ENCODE measurements at regions not wholly inside any gene's neighbourhood (a gene's known extent, or its start where the extent isn't known, plus 50 kb on each side); places are given as distances from the start of the nearest gene placed in this dataset.
"Not testable (repeated sequence)": the region's sequence is repeated elsewhere in the genome, so short reads cannot be mapped to it uniquely, and the experiment has no call there.

DNA sequence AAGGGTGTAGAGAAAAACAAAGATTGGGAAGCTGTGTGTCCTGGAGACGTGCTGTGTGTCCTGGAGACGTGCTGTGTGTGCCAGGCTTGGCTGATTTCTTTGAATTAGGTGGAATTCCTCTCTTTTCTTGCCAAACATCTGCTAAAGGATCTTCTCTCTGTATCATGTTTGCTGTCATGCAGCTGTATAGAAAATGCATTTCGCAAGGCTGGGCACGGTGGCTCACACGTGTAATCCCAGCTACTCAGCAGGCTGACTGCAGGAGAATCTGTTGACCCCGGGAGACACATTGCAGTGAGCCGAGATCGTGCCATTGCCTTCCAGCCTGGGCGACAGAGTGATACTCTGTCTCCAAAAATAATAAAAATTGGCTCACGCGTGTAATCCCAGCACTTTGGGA lies 187.0 kb downstream of the CRLF2 start:
- Histone ChIP-seq H3K4me1 (ENCODE audit: control insufficient read depth, low read depth, low read length) (no peaks in the 10 kb centered on the region), H3K9ac (ENCODE audit: low read length) (no peak overlapping the region), H3K4ac (ENCODE audit: low read depth, low read length) (no peak overlapping the region), H3K36me3 (ENCODE audit: control insufficient read depth, insufficient read depth, low read length) (no peaks in the 10 kb centered on the region), H2BK120ac (ENCODE audit: low read depth, low read length) (no peak overlapping the region), H3K27ac (ENCODE audit: low read depth, low read length) (no peak overlapping the region), H3K23ac (ENCODE audit: low read length) (no peak overlapping the region), H4K8ac (ENCODE audit: low read depth, low read length) (no peak overlapping the region), H3K27me3 (ENCODE audit: insufficient read depth, low read length, poor library complexity) (no peaks in the 10 kb centered on the region), H3K18ac (ENCODE audit: low read length) (no peak overlapping the region), H2AK5ac (ENCODE audit: low read length) (no peak overlapping the region), H2BK15ac (replicated peaks; ENCODE audit: low read depth) (no peak overlapping the region), H3K56ac (ENCODE audit: low read length) (no peak overlapping the region), H3K4me2 (ENCODE audit: low read length) (no peak overlapping the region), H3K79me1 (ENCODE audit: low read length) (no peaks in the 10 kb centered on the region), H4K5ac (ENCODE audit: low read length) (no peak overlapping the region), H3K79me2 (ENCODE audit: control insufficient read depth, insufficient read depth, low read length) (no peaks in the 10 kb centered on the region), H3K4me3 (ENCODE audit: low read length) (no peak overlapping the region), H2BK5ac (ENCODE audit: low read length) (no peak overlapping the region)
- DNase-seq = no peak
- WGBS (ENCODE audit: extremely low coverage, insufficient coverage, low lambda C conversion rate) = no CpG with 5 or more reads among the region's 11 CpGs

- H3K27me3 ChIP-seq (ENCODE audit: insufficient read depth, low read length, poor library complexity) = no peaks in the 10 kb centered on the region
- no peak overlapping the region for H3K23ac ChIP-seq (ENCODE audit: low read length)
- no peak overlapping the region for H3K4me3 ChIP-seq (ENCODE audit: low read length)
- H3K4me1 ChIP-seq (ENCODE audit: control insufficient read depth, low read depth, low read length) = no peaks in the 10 kb centered on the region
- no peak overlapping the region for H3K4me2 ChIP-seq (ENCODE audit: low read length)
- no peak overlapping the region for H4K8ac ChIP-seq (ENCODE audit: low read depth, low read length)
- no peaks in the 10 kb centered on the region for H3K36me3 ChIP-seq (ENCODE audit: control insufficient read depth, insufficient read depth, low read length)
- H3K79me2 ChIP-seq (ENCODE audit: control insufficient read depth, insufficient read depth, low read length) = no peaks in the 10 kb centered on the region
- no peak overlapping the region for H4K5ac ChIP-seq (ENCODE audit: low read length)
- H3K27ac ChIP-seq (ENCODE audit: low read depth, low read length) = no peak overlapping the region
- H3K18ac ChIP-seq (ENCODE audit: low read length) = no peak overlapping the region
- H2BK5ac ChIP-seq (ENCODE audit: low read length) = no peak overlapping the region
- no peak for DNase-seq
- H3K9ac ChIP-seq (ENCODE audit: low read length) = no peak overlapping the region
- H2AK5ac ChIP-seq (ENCODE audit: low read length) = no peak overlapping the region
- H3K56ac ChIP-seq (ENCODE audit: low read length) = no peak overlapping the region
- no CpG with 5 or more reads among the region's 12 CpGs for WGBS (ENCODE audit: extremely low coverage, insufficient coverage, low lambda C conversion rate)
- no peaks in the 10 kb centered on the region for H3K79me1 ChIP-seq (ENCODE audit: low read length)
- H2BK120ac ChIP-seq (ENCODE audit: low read depth, low read length) = no peak overlapping the region
- H2BK15ac ChIP-seq (replicated peaks; ENCODE audit: low read depth) = no peak overlapping the region
- H3K4ac ChIP-seq (ENCODE audit: low read depth, low read length) = no peak overlapping the region
These were observed 188.8 kb downstream of the CRLF2 start for GRCh38 chrX:1023676-1024075.

DNA sequence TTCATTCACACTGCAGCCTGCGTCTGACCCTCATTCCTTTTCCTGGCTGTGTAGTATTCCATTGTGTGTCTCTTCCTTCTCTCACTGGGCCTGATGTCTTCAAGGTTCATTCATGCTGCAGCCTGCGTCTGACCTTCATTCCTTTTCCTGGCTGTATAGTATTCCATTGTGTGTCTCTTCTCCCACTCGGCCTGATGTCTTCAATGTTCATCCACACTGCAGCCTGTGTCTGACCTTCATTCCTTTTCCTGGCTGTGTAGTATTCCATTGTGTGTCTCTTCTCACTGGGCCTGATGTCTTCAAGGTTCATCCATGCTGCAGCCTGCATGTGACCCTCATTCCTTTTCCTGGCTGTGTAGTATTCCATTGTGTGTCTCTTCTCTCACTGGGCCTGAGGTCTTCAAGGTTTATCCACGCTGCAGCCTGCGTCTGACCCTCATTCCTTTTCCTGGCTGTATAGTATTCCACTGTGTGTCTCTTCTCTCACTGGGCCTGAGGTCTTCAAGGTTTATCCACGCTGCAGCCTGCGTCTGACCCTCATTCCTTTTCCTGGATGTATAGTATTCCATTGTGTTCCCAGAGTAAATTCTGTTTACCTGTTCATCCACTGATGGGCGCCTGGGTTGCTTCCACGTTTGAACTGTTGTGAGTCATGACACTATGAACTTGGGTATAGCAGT lies 191.0 kb downstream of the CRLF2 start:
- H2BK15ac ChIP-seq (replicated peaks; ENCODE audit: low read depth); H3K36me3 ChIP-seq (ENCODE audit: control insufficient read depth, insufficient read depth, low read length); H3K4ac ChIP-seq (ENCODE audit: low read depth, low read length); H3K4me1 ChIP-seq (ENCODE audit: control insufficient read depth, low read depth, low read length); H3K18ac ChIP-seq (ENCODE audit: low read length); H3K79me2 ChIP-seq (ENCODE audit: control insufficient read depth, insufficient read depth, low read length); H3K27ac ChIP-seq (ENCODE audit: low read depth, low read length); H3K79me1 ChIP-seq (ENCODE audit: low read length); H2BK5ac ChIP-seq (ENCODE audit: low read length); H4K5ac ChIP-seq (ENCODE audit: low read length); H2AK5ac ChIP-seq (ENCODE audit: low read length); H4K8ac ChIP-seq (ENCODE audit: low read depth, low read length); H2BK120ac ChIP-seq (ENCODE audit: low read depth, low read length); H3K9ac ChIP-seq (ENCODE audit: low read length); H3K4me3 ChIP-seq (ENCODE audit: low read length); H3K23ac ChIP-seq (ENCODE audit: low read length); DNase-seq; H3K56ac ChIP-seq (ENCODE audit: low read length); H3K4me2 ChIP-seq (ENCODE audit: low read length); H3K27me3 ChIP-seq (ENCODE audit: insufficient read depth, low read length, poor library complexity): not testable (repeated sequence)
- WGBS (ENCODE audit: extremely low coverage, insufficient coverage, low lambda C conversion rate) = no CpG with 5 or more reads among the region's 9 CpGs

- H3K9ac ChIP-seq (ENCODE audit: low read length) = no peak overlapping the region
- no peak overlapping the region for H3K4ac ChIP-seq (ENCODE audit: low read depth, low read length)
- no peak overlapping the region for H2BK5ac ChIP-seq (ENCODE audit: low read length)
- no peak overlapping the region for H3K23ac ChIP-seq (ENCODE audit: low read length)
- H4K8ac ChIP-seq (ENCODE audit: low read depth, low read length) = no peak overlapping the region
- H2BK15ac ChIP-seq (replicated peaks; ENCODE audit: low read depth) = no peak overlapping the region
- no peaks in the 10 kb centered on the region for H3K79me1 ChIP-seq (ENCODE audit: low read length)
- H2AK5ac ChIP-seq (ENCODE audit: low read length) = no peak overlapping the region
- H3K18ac ChIP-seq (ENCODE audit: low read length) = no peak overlapping the region
- H3K36me3 ChIP-seq (ENCODE audit: control insufficient read depth, insufficient read depth, low read length) = no peaks in the 10 kb centered on the region
- H3K79me2 ChIP-seq (ENCODE audit: control insufficient read depth, insufficient read depth, low read length) = no peaks in the 10 kb centered on the region
- H3K4me1 ChIP-seq (ENCODE audit: control insufficient read depth, low read depth, low read length) = no peaks in the 10 kb centered on the region
- no peak for DNase-seq
- WGBS (ENCODE audit: extremely low coverage, insufficient coverage, low lambda C conversion rate) = no CpG with 5 or more reads among the region's 3 CpGs
- no peak overlapping the region for H4K5ac ChIP-seq (ENCODE audit: low read length)
- H2BK120ac ChIP-seq (ENCODE audit: low read depth, low read length) = no peak overlapping the region
- H3K4me3 ChIP-seq (ENCODE audit: low read length) = no peak overlapping the region
- no peaks in the 10 kb centered on the region for H3K27me3 ChIP-seq (ENCODE audit: insufficient read depth, low read length, poor library complexity)
- H3K27ac ChIP-seq (ENCODE audit: low read depth, low read length) = no peak overlapping the region
- H3K4me2 ChIP-seq (ENCODE audit: low read length) = no peak overlapping the region
- H3K56ac ChIP-seq (ENCODE audit: low read length) = no peak overlapping the region
These were observed 191.7 kb downstream of the CRLF2 start for GRCh38 chrX:1020634-1021166.

DNA sequence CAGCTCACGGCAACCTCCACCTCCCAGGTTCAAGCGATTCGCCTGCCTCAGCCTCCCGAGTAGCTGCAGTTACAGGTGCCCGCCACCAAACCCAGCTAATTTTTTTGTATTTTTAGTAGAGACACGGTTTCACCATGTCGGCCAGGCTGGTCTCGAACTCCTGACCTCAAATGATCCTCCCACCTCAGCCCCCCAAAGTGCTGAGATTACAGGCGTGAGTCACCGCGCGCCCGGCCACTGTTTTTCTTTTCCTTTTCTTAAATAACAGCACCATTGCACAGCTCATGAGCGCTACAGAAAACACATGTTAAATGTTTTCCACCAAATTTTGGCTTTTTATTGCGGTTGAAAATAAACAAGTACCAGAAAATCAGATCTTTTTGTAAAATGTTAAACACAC lies 195.5 kb downstream of the CRLF2 start:
- not testable (repeated sequence) for H3K56ac ChIP-seq (ENCODE audit: low read length); H3K4me3 ChIP-seq (ENCODE audit: low read length); H2BK5ac ChIP-seq (ENCODE audit: low read length); H3K79me1 ChIP-seq (ENCODE audit: low read length); H3K4me1 ChIP-seq (ENCODE audit: control insufficient read depth, low read depth, low read length); H3K9ac ChIP-seq (ENCODE audit: low read length); H2AK5ac ChIP-seq (ENCODE audit: low read length); H3K27me3 ChIP-seq (ENCODE audit: insufficient read depth, low read length, poor library complexity); H3K23ac ChIP-seq (ENCODE audit: low read length); H3K4me2 ChIP-seq (ENCODE audit: low read length); H4K5ac ChIP-seq (ENCODE audit: low read length); H4K8ac ChIP-seq (ENCODE audit: low read depth, low read length); H3K4ac ChIP-seq (ENCODE audit: low read depth, low read length); H3K27ac ChIP-seq (ENCODE audit: low read depth, low read length); H2BK15ac ChIP-seq (replicated peaks; ENCODE audit: low read depth); H3K36me3 ChIP-seq (ENCODE audit: control insufficient read depth, insufficient read depth, low read length); DNase-seq; H3K18ac ChIP-seq (ENCODE audit: low read length); H2BK120ac ChIP-seq (ENCODE audit: low read depth, low read length); H3K79me2 ChIP-seq (ENCODE audit: control insufficient read depth, insufficient read depth, low read length)
- WGBS (ENCODE audit: extremely low coverage, insufficient coverage, low lambda C conversion rate) = no CpG with 5 or more reads among the region's 15 CpGs

DNA sequence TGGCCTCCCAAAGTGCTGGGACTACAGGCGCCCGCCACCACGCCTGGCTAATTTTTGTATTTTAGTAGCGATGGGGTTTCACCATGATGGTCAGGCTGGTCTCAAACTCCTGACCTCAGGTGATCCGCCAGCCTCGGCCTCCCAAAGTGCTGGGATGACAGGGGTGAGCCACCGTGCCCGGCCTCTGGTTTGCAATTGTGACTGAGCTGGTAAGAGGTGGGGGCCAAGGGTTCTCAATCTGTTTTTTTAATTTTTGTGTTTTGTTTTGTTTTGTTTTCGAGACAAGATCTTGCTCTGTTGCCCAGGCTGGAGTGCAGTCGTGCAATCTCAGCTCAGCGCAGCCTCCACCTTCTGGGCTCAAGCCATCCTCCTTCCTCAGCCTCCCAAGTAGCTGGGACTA lies 196.2 kb downstream of the CRLF2 start:
- H3K4me3 ChIP-seq (ENCODE audit: low read length); DNase-seq; H3K4ac ChIP-seq (ENCODE audit: low read depth, low read length); H4K8ac ChIP-seq (ENCODE audit: low read depth, low read length); H3K27me3 ChIP-seq (ENCODE audit: insufficient read depth, low read length, poor library complexity); H3K79me1 ChIP-seq (ENCODE audit: low read length); H3K36me3 ChIP-seq (ENCODE audit: control insufficient read depth, insufficient read depth, low read length); H3K4me2 ChIP-seq (ENCODE audit: low read length); H3K23ac ChIP-seq (ENCODE audit: low read length); H3K56ac ChIP-seq (ENCODE audit: low read length); H2BK5ac ChIP-seq (ENCODE audit: low read length); H2BK120ac ChIP-seq (ENCODE audit: low read depth, low read length); H3K18ac ChIP-seq (ENCODE audit: low read length); H3K79me2 ChIP-seq (ENCODE audit: control insufficient read depth, insufficient read depth, low read length); H3K9ac ChIP-seq (ENCODE audit: low read length); H3K27ac ChIP-seq (ENCODE audit: low read depth, low read length); H4K5ac ChIP-seq (ENCODE audit: low read length); H2BK15ac ChIP-seq (replicated peaks; ENCODE audit: low read depth); H2AK5ac ChIP-seq (ENCODE audit: low read length); H3K4me1 ChIP-seq (ENCODE audit: control insufficient read depth, low read depth, low read length): not testable (repeated sequence)
- no CpG with 5 or more reads among the region's 11 CpGs for WGBS (ENCODE audit: extremely low coverage, insufficient coverage, low lambda C conversion rate)
